Adrenal gland (tissue), 5 donors: ENCODE measurements at regions not wholly inside any gene's neighbourhood (a gene's known extent, or its start where the extent isn't known, plus 50 kb on each side); places are given as distances from the start of the nearest gene placed in this dataset.

Source experiments
- POLR2A ChIP-seq, 2 donors: fragments of 450-650 bp; IDR thresholded peaks; one replicate each; pipeline ENCODE4 v1.6.1; 2017; ENCODE audit warnings: antibody characterized with exemption in 2 of 2, mild to moderate bottlenecking in 2 of 2, moderate library complexity in 1 of 2
- TF ChIP-seq, protein P1 (sequence below), 6 experiments: fragments of 450-650 bp in 4 of 6; fragments of 200-600 bp in 2 of 6; sonication (generic) in 1 of 6; IDR thresholded peaks; 1 replicate in 5 of 6; 2 replicates in 1 of 6; pipeline versions ENCODE4 v1.5.1 to v1.8.0; 2016 to 2021; ENCODE audit warnings: antibody characterized with exemption in 6 of 6, mild to moderate bottlenecking in 2 of 6, moderate library complexity in 1 of 6
- donor health status: DM: no; HTN: no; CAD: no.

DNA sequence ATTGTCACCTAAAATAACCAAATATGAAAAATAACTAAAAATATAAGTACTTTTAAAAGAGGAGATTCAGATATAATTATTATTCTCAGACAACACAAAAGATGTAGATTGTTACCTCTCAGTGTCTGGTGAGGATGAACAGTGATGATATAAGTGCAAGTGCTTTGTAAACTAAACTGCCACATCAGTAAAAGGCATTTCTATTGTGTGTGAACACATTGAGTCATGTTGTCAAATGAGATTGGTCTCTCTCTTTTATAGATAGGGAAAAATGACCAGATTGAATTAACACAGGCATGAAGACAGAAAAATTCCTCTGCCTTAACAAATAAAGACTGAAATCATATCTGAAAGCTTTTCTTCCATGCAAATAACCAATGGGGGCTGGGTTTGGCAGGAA is 182.4 kb upstream of the TMEFF2 start:
- TF ChIP-seq, protein P1, sequence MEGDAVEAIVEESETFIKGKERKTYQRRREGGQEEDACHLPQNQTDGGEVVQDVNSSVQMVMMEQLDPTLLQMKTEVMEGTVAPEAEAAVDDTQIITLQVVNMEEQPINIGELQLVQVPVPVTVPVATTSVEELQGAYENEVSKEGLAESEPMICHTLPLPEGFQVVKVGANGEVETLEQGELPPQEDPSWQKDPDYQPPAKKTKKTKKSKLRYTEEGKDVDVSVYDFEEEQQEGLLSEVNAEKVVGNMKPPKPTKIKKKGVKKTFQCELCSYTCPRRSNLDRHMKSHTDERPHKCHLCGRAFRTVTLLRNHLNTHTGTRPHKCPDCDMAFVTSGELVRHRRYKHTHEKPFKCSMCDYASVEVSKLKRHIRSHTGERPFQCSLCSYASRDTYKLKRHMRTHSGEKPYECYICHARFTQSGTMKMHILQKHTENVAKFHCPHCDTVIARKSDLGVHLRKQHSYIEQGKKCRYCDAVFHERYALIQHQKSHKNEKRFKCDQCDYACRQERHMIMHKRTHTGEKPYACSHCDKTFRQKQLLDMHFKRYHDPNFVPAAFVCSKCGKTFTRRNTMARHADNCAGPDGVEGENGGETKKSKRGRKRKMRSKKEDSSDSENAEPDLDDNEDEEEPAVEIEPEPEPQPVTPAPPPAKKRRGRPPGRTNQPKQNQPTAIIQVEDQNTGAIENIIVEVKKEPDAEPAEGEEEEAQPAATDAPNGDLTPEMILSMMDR (IDR thresholded peaks at IDR 0.05): no peak
- TF ChIP-seq POLR2A (IDR thresholded peaks at IDR 0.05): no peak
